ENCODE measurements at regions not wholly inside any gene's neighbourhood (a gene's known extent, or its start where the extent isn't known, plus 50 kb on each side); places are given as distances from the start of the nearest gene placed in this dataset.
"Not testable (repeated sequence)": the region's sequence is repeated elsewhere in the genome, so short reads cannot be mapped to it uniquely, and the experiment has no call there.

- not testable (repeated sequence) for TF ChIP-seq POLR2A (IDR thresholded peaks at IDR 0.05); CTCF (IDR thresholded peaks at IDR 0.05 in 4 of 5, conservative IDR thresholded peaks at IDR 0.05 in 1 of 5)
Observed at GRCh38 chr16:85533593-85533992, 79.5 kb upstream of the GSE1 start.
